GM18519 (cell line): ENCODE measurements at regions not wholly inside any gene's neighbourhood (a gene's known extent, or its start where the extent isn't known, plus 50 kb on each side); places are given as distances from the start of the nearest gene placed in this dataset.
"Not testable (repeated sequence)": the region's sequence is repeated elsewhere in the genome, so short reads cannot be mapped to it uniquely, and the experiment has no call there.

Source experiments
- ATAC-seq: cut with Tn5 transposase; IDR thresholded peaks from one replicate; pipeline ENCODE4 v1.9.1; 2021; ENCODE audit warnings: mild to moderate bottlenecking, moderate library complexity; ENCODE audit not compliant: unreplicated experiment, low FRiP score

DNA sequence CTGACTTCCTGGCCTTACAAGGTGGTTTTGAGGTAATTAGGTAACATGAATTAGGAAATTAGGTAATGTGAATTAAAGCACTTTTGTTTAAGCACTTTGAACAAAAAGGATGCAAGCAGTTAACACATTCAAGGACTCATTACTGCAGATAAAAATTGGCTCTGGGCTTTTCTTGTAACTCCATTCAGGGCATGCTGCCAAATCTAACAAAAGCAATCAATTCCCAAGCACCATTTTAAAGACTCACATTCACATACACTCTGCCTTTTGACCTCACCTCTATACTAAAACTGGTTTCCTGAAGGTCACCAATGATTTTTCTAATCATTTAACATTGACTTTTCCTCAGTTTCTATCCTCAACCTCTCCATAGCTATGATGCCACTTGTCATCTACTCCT is 251.2 kb upstream of the RHOBTB1 start:
- no peak for ATAC-seq

- ATAC-seq, result not testable (repeated sequence)
Observed at GRCh38 chr10:61192589-61192988, 248.6 kb upstream of the RHOBTB1 start.

GRCh38 chr10:61192042-61192441 is 248.1 kb upstream of the RHOBTB1 start:
- ATAC-seq, result no peak

DNA sequence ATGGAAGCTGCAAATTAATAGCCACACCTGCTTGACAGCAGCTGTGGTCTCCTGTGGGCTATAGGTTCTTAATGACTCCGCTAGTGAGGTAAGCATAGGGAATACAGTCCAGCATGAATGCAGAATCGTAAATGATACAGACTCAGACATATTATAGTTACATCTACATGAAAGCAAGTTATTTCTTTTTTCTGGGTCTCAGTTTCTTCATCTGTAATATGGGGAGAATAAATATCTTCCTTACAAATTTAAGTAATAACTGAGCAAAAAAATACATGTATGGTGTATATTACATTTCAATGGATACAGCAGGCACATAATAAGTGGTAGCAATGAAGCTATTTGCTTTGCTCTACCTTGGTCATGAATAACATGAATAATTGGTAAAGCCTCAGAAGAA is 245.9 kb upstream of the RHOBTB1 start:
- no peak for ATAC-seq

DNA sequence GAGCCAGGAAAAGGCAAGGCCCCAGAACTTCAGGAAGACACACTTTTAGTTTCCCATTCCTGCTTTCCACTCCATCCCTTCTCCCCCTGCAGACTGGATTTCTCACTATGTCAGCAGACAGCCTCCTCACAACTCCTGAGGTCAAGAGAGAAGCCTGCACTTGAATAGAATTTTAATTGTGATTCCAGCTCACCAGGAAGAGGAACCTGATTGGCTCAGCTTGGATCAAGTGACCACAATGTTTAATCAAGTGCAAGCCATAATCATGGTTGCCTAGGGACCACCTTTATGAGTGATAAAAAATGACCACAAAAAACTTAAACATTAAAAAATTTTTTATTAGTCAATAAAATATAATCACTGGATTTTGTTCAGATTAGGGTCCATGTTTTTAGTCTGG is 244.7 kb upstream of the RHOBTB1 start:
- no peak for ATAC-seq

- ATAC-seq, result no peak
Observed at GRCh38 chr10:61188101-61188500, 244.1 kb upstream of the RHOBTB1 start.

DNA sequence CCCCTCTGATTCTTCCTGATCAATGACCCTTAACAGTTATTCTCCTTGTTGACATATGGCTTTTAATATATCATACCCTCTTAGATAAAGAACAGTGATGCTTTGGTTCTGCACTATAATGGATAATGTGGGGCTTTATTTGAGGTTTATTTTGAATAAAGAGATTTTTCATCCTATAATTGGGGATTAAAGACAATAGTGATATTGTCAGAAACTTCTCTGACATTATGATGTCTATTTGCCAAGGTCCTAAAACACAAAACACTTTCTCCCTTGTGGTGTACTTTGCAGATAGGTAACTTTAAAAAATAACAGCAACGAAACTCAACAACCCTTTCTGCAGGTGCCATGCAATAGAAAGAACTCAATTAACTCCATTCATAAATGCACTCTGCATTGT is 243.6 kb upstream of the RHOBTB1 start:
- no peak for ATAC-seq

DNA sequence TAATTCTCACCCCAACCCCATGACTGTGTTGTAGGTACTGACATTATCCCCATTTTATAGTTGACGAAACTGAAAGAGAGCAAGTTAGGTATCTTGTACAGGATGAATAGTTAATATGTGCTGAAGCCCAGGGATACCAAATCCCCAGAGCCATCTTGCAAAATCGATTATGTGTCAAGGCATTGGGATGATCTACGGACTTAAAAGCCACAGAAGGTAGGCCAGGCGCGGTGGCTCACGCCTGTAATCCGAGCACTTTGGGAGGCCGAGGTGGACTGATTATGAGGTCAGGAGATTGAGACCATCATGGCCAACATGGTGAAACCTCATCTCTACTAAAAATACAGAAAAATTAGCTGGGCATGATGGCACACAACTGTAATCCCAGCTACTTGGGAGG is 242.4 kb upstream of the RHOBTB1 start:
- ATAC-seq, result no peak

GRCh38 chr10:61184429-61184828 is 240.4 kb upstream of the RHOBTB1 start:
- ATAC-seq, result no peak

GRCh38 chr10:61183967-61184366 is 240.0 kb upstream of the RHOBTB1 start:
- no peak for ATAC-seq

DNA sequence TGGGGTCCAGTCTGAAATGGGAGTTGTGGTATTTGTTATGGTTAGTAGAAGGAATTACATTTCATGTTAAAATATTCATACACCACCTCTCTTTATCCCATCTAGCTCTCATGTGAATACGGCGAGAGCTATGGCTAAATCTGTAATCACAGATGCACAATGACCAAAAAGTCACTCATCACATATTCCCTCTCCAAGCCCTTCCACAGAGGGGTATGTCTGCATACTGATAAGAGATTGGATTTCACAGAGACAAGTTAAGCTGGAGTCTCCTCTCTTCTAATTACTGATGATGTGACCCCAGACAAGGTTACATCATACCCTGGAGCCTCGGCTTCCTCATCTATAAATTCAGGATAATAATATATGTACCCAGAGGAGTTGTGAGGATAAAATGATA is 237.8 kb upstream of the RHOBTB1 start:
- no peak for ATAC-seq

GRCh38 chr10:61179771-61180170 is 235.8 kb upstream of the RHOBTB1 start:
- no peak for ATAC-seq

DNA sequence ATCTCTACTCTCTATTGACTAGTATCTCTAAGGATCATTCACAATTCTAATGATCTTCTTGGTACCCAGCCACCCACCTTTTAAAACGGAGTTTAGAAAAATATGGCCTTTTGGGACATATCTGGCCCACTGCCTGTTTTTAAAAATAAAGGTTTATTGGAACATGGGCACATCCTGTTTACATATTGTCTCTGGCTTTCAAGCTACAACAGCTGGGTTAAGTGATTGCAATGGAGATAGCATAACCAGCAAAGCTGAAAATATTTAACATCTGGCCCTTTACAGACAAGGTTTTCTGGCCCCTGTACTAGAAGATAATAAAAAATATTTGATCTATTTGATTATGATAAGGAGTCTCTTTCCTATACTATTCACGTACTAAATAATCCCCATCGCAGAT is 232.4 kb upstream of the RHOBTB1 start:
- no peak for ATAC-seq

DNA sequence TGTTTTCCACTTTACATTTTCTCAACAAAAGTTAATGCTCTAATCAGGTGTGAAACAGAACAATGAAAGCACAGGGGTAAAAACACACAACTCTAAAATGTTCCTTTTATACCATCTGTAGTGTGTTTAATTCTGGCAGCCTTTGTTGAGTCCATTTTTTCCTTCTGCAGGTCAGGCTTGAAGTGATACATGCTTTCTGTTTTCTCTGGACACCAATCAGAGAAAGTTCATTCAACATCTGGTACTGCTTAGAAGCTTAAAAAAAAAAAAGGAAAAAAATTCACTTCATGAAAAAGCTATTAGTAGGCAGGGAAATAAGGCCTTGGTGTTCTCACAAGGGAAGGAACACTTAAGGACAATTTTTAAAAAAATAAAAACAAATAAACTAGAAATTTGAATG is 231.3 kb upstream of the RHOBTB1 start:
- no peak for ATAC-seq

DNA sequence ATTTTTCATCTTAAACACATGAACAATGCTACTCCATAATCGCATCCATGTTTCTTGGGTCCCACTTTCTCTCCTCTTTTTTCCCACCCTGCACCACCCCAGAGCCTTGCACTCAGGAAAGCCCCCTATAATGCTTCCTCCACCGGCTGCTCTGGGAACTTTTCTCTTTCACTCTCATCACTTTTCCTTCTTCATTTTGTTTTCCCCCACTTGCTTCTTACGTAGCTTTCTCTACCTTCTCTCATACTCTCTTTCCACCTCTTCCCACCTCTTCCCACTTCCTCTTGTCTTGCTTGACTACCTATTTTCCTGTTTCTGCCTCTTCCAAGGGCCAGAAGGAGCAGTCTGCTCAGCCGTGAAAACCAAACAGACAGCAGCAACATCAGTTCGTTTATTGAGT is 229.5 kb upstream of the RHOBTB1 start:
- ATAC-seq, result no peak

- no peak for ATAC-seq
Observed at GRCh38 chr10:61172182-61172926, 228.4 kb upstream of the RHOBTB1 start.

DNA sequence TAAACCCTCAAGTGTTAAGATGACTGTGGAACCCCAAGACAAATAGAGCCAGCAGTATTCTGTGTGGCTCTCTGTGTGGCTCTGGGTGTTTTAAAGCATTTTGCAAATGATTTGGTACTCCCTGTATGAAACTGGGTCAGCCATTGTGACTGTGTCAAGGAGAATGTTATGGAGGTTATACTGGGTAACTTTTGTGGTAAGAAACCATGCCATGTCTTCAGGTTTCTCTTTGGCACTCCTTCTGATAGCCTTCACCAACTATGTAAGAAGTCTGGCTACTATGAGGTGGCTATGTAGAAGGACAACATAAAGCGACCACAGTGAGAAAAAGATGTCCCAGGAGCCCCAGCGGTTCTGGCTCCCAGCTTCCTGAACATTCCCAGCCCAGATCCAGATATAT is 226.6 kb upstream of the RHOBTB1 start:
- no peak for ATAC-seq

GRCh38 chr10:61169294-61169693 is 225.3 kb upstream of the RHOBTB1 start:
- ATAC-seq, result no peak

DNA sequence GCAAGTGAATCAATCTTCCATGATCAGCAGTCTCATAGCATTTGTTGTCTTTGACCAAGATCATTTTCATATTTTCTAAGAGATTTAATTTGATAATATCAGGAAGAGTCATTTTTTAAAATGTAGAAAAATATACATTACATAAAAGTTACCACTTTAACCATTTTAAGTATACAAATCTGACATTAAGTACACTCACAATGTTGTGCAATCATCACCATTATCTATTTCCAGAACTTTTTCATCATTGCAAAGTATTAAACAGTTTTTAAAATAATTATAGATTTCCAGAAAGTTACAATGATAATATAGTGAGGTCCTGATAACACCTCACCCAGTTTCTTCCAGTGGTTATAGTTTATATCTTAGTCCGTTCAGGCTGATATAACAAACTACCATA is 222.5 kb upstream of the RHOBTB1 start:
- no peak for ATAC-seq

GRCh38 chr10:61166065-61166464 is 222.1 kb upstream of the RHOBTB1 start:
- no peak for ATAC-seq

GRCh38 chr10:61164458-61165160 is 220.6 kb upstream of the RHOBTB1 start:
- ATAC-seq, result no peak

DNA sequence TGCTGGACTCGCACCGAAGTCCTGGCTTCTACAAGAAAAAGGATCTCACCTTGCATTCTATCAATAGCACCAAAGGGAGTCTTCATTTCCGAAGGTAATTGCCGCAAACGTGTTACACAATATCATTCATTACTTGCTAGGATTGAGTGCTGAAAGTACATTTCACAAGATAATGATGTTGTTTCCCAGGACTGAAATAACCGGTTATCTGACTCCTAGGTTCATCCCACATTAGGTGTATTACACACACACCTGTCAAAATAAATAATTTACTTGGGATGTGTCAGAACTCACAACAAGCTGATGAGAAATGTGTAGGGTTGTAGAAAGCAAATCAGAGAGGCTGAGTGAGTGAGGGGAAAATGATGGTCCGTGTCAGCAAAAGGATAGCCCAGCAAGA is 219.4 kb upstream of the RHOBTB1 start:
- ATAC-seq, result no peak
